ENCODE measurements at regions not wholly inside any gene's neighbourhood (a gene's known extent, or its start where the extent isn't known, plus 50 kb on each side); places are given as distances from the start of the nearest gene placed in this dataset.
"Not testable (repeated sequence)": the region's sequence is repeated elsewhere in the genome, so short reads cannot be mapped to it uniquely, and the experiment has no call there.

GRCh38 chr2:65747875-65748274 lies 315.5 kb upstream of the SPRED2 start:
- not testable (repeated sequence) for TF ChIP-seq CTCF (IDR thresholded peaks at IDR 0.05); REST (IDR thresholded peaks at IDR 0.05; ENCODE audit: low read depth, low read length); JUND (IDR thresholded peaks at IDR 0.05); POLR2AphosphoS5 (IDR thresholded peaks at IDR 0.05; ENCODE audit: low read depth, low read length)
